MM.1S (cell line): ENCODE measurements at regions not wholly inside any gene's neighbourhood (a gene's known extent, or its start where the extent isn't known, plus 50 kb on each side); places are given as distances from the start of the nearest gene placed in this dataset.

Source experiments
- DNase-seq: peaks from one replicate; pipeline ENCODE4 v3.0.0-alpha.2; 2015
- H2AFZ ChIP-seq: fragments of 300-600 bp; sonication (generic); 2 replicates; pipeline ENCODE4 v1.6.0; 2016; ENCODE audit warnings: antibody characterized with exemption, low read length
- H3F3A ChIP-seq: fragments of 300-600 bp; sonication (generic); 2 replicates; pipeline ENCODE4 v1.6.1; 2016; ENCODE audit warnings: mild to moderate bottlenecking, antibody characterized with exemption, low read length, moderate library complexity, mixed read lengths; ENCODE audit not compliant: insufficient read depth
- H3K27ac ChIP-seq: fragments of 300-600 bp; sonication (generic); 2 replicates; pipeline ENCODE4 v1.5.1; 2016; ENCODE audit warnings: mild to moderate bottlenecking, low read length
- H3K27me3 ChIP-seq: fragments of 300-600 bp; sonication (generic); replicated peaks from 2 replicates; pipeline ENCODE4 v1.6.0; 2016; ENCODE audit warnings: low read length; ENCODE audit not compliant: insufficient read depth
- H3K36me3 ChIP-seq: fragments of 300-600 bp; sonication (generic); replicated peaks from 2 replicates; pipeline ENCODE4 v1.6.1; 2016; ENCODE audit warnings: mild to moderate bottlenecking, low read length, mixed read lengths; ENCODE audit not compliant: insufficient read depth
- H3K4me1 ChIP-seq: fragments of 300-600 bp; sonication (generic); 2 replicates; pipeline ENCODE4 v1.6.1; 2016; ENCODE audit warnings: low read length, mixed read lengths
- H3K4me2 ChIP-seq: fragments of 300-600 bp; sonication (generic); 2 replicates; pipeline ENCODE4 v1.6.0; 2016; ENCODE audit warnings: low read depth, low read length
- H3K4me3 ChIP-seq: fragments of 300-600 bp; sonication (generic); 2 replicates; pipeline ENCODE4 v1.5.1; 2016; ENCODE audit warnings: low read length, mixed read lengths
- H3K79me2 ChIP-seq: fragments of 300-600 bp; sonication (generic); 2 replicates; pipeline ENCODE4 v1.6.1; 2016; ENCODE audit warnings: mixed run types, low read length, mixed read lengths
- H3K9ac ChIP-seq: fragments of 300-600 bp; sonication (generic); 2 replicates; pipeline ENCODE4 v1.6.1; 2016; ENCODE audit warnings: low read length, mixed read lengths
- H3K9me2 ChIP-seq: fragments of 300-600 bp; sonication (generic); replicated peaks from 2 replicates; pipeline ENCODE4 v1.6.1; 2016; ENCODE audit warnings: mild to moderate bottlenecking, low read length, mixed read lengths; ENCODE audit not compliant: insufficient read depth
- H3K9me3 ChIP-seq: fragments of 300-600 bp; sonication (generic); replicated peaks from 2 replicates; pipeline ENCODE4 v1.6.1; 2016; ENCODE audit warnings: mild to moderate bottlenecking, low read length, mixed read lengths; ENCODE audit not compliant: insufficient read depth
- H4K20me1 ChIP-seq: fragments of 300-600 bp; sonication (generic); 2 replicates; pipeline ENCODE4 v1.6.1; 2016; ENCODE audit warnings: mild to moderate bottlenecking, low read length, moderate library complexity, mixed read lengths; ENCODE audit not compliant: insufficient read depth
- EZH2 ChIP-seq: fragments of 300-600 bp; sonication (generic); optimal IDR thresholded peaks from 2 replicates; pipeline ENCODE3; 2017; ENCODE audit warnings: low read depth, mild to moderate bottlenecking, antibody characterized with exemption, low read length, mixed read lengths
- EZH2phosphoT487 ChIP-seq: fragments of 300-600 bp; sonication (generic); IDR thresholded peaks from 2 replicates; pipeline ENCODE4 v1.6.1; 2018; ENCODE audit warnings: antibody characterized with exemption, low read length
- TF ChIP-seq, protein P1 (sequence below): fragments of 300-600 bp; sonication (generic); IDR thresholded peaks from 2 replicates; pipeline ENCODE4 v1.5.1; 2016; ENCODE audit warnings: antibody characterized with exemption, low read length, mixed read lengths

DNA sequence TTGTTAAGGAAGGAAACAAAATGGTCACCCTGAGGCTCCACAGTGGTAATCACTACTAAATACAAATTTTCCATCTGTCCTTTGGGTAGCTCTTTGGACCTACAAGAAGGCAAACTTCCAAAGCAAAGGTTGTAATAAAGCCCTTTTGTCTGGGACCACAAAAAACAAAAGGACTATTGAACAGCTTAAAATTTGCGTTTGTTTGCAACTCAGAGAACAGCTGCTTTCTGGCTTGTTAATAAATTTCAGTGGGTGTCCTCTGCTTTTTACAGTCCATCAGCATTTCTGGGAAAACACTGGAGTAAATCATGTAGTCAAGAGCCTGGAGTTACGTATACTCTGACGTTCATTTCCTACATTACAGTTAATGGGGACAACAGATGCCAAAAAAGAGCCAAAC lies 439.7 kb upstream of the DIAPH2 start:
- H3F3A ChIP-seq: no peaks in the 10 kb centered on the region
- no peaks in the 10 kb centered on the region for H3K9me3 ChIP-seq
- H3K4me2 ChIP-seq: no peak overlapping the region
- no peaks in the 10 kb centered on the region for H3K36me3 ChIP-seq
- H3K9ac ChIP-seq: no peak overlapping the region
- no peaks in the 10 kb centered on the region for H3K9me2 ChIP-seq
- H3K4me1 ChIP-seq: no peaks in the 10 kb centered on the region
- no peak overlapping the region for H2AFZ ChIP-seq
- H4K20me1 ChIP-seq: no peaks in the 10 kb centered on the region
- H3K27me3 ChIP-seq: no peaks in the 10 kb centered on the region
- no peak for DNase-seq
- H3K4me3 ChIP-seq: no peak overlapping the region
- H3K79me2 ChIP-seq: no peaks in the 10 kb centered on the region
- H3K27ac ChIP-seq: no peak overlapping the region
- TF ChIP-seq EZH2phosphoT487 (no peak), EZH2 (no peak)

DNA sequence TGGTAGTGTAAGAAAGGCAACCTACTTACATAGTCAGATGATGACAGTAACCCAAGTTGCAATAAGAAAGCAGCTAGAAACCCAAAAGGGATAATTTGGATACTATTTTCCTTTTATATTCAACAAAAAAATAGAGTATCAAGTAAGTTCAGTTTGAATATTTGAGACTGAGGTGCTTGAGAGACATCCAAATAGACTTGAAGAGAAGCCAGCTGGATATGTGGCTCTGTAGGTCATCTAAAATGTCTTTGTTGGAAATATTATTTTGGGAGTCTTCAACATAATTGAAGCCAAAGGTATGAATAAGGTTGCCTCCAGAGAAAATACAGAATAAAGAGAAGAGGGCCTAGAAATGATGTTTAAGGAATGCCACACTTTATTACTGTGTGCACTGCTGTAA lies 438.2 kb upstream of the DIAPH2 start:
- no peaks in the 10 kb centered on the region for H3F3A ChIP-seq
- TF ChIP-seq, protein P1, sequence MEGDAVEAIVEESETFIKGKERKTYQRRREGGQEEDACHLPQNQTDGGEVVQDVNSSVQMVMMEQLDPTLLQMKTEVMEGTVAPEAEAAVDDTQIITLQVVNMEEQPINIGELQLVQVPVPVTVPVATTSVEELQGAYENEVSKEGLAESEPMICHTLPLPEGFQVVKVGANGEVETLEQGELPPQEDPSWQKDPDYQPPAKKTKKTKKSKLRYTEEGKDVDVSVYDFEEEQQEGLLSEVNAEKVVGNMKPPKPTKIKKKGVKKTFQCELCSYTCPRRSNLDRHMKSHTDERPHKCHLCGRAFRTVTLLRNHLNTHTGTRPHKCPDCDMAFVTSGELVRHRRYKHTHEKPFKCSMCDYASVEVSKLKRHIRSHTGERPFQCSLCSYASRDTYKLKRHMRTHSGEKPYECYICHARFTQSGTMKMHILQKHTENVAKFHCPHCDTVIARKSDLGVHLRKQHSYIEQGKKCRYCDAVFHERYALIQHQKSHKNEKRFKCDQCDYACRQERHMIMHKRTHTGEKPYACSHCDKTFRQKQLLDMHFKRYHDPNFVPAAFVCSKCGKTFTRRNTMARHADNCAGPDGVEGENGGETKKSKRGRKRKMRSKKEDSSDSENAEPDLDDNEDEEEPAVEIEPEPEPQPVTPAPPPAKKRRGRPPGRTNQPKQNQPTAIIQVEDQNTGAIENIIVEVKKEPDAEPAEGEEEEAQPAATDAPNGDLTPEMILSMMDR: no peak
- no peak for TF ChIP-seq EZH2phosphoT487
- no peak for TF ChIP-seq EZH2
- H3K4me3 ChIP-seq: no peak overlapping the region
- no peak overlapping the region for H3K4me2 ChIP-seq
- DNase-seq: no peak
- no peaks in the 10 kb centered on the region for H3K9me2 ChIP-seq
- H3K27me3 ChIP-seq: no peaks in the 10 kb centered on the region
- H3K36me3 ChIP-seq: no peaks in the 10 kb centered on the region
- no peaks in the 10 kb centered on the region for H4K20me1 ChIP-seq
- no peak overlapping the region for H3K9ac ChIP-seq
- no peaks in the 10 kb centered on the region for H3K79me2 ChIP-seq
- no peaks in the 10 kb centered on the region for H3K9me3 ChIP-seq
- no peaks in the 10 kb centered on the region for H3K4me1 ChIP-seq
- no peak overlapping the region for H3K27ac ChIP-seq
- no peak overlapping the region for H2AFZ ChIP-seq
